ENCODE measurements at regions not wholly inside any gene's neighbourhood (a gene's known extent, or its start where the extent isn't known, plus 50 kb on each side); places are given as distances from the start of the nearest gene placed in this dataset.
A peak's percentile ranks its signal among the peaks of the same experiment; 100 is the strongest.

DNA sequence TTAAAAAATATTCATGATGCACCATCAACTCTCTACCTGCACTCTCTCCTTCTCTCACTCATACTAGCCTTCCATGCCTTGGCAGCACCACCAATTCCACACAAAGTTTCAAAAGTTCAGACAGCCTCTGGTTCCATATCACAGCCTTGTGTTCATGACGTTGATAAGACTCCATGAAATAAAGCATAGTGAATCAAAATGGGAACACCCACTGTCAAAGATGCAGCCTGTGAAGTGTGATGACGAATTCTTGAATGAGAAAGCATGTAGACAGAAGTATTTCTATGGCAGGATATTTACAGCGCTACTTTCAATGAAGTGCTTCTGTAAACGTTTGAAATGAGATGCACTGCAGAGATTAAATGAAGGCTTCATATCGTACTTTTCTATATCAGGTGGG lies 77.3 kb upstream of the FERMT1 start:
- Histone ChIP-seq H3K4me2 (no peak overlapping the region), H3K9me3 (no peaks in the 10 kb centered on the region), H3K9ac (no peak overlapping the region), H4K20me1 (ENCODE audit: insufficient read depth) (no peaks in the 10 kb centered on the region), H3K79me2 (ENCODE audit: insufficient read depth) (no peaks in the 10 kb centered on the region), H3F3A (replicated peaks; ENCODE audit: insufficient read depth) (no peaks in the 10 kb centered on the region), H2AFZ (ENCODE audit: low read depth) (no peak overlapping the region), H3K4me1 (ENCODE audit: control insufficient read depth in 1 of 2, insufficient read depth in 2 of 2, low read depth in 1 of 2, low read length in 1 of 2) (no peaks in the 10 kb centered on the region), H3K36me3 (replicated peaks in 1 of 2; ENCODE audit: control insufficient read depth in 1 of 2, insufficient read depth in 2 of 2, low read length in 1 of 2) (no peaks in the 10 kb centered on the region), H3K27ac (ENCODE audit: low read depth in 2 of 2, low read length in 1 of 2) (no peak overlapping the region), H3K9me2 (no peaks in the 10 kb centered on the region), H3K27me3 (ENCODE audit: insufficient read depth) (no peaks in the 10 kb centered on the region), H3K4me3 (ENCODE audit: low read depth in 2 of 2, low read length in 1 of 2) (no peak overlapping the region)
- no peak for TF ChIP-seq GATA2 (CRISPR knock-in tag; IDR thresholded peaks at IDR 0.05)
- no peak for TF ChIP-seq MXI1 (IDR thresholded peaks at IDR 0.05; ENCODE audit: low read depth, low read length)
- TF ChIP-seq MEF2A (IDR thresholded peaks at IDR 0.05; ENCODE audit: borderline replicate concordance, low read depth), result no peak
- TF ChIP-seq, protein P1, sequence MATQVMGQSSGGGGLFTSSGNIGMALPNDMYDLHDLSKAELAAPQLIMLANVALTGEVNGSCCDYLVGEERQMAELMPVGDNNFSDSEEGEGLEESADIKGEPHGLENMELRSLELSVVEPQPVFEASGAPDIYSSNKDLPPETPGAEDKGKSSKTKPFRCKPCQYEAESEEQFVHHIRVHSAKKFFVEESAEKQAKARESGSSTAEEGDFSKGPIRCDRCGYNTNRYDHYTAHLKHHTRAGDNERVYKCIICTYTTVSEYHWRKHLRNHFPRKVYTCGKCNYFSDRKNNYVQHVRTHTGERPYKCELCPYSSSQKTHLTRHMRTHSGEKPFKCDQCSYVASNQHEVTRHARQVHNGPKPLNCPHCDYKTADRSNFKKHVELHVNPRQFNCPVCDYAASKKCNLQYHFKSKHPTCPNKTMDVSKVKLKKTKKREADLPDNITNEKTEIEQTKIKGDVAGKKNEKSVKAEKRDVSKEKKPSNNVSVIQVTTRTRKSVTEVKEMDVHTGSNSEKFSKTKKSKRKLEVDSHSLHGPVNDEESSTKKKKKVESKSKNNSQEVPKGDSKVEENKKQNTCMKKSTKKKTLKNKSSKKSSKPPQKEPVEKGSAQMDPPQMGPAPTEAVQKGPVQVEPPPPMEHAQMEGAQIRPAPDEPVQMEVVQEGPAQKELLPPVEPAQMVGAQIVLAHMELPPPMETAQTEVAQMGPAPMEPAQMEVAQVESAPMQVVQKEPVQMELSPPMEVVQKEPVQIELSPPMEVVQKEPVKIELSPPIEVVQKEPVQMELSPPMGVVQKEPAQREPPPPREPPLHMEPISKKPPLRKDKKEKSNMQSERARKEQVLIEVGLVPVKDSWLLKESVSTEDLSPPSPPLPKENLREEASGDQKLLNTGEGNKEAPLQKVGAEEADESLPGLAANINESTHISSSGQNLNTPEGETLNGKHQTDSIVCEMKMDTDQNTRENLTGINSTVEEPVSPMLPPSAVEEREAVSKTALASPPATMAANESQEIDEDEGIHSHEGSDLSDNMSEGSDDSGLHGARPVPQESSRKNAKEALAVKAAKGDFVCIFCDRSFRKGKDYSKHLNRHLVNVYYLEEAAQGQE (IDR thresholded peaks at IDR 0.05; ENCODE audit: low read depth, low read length), result no peak
- no peak for TF ChIP-seq EZH2phosphoT487 (IDR thresholded peaks at IDR 0.05; ENCODE audit: borderline replicate concordance, low read depth)
- TF ChIP-seq, protein P2, sequence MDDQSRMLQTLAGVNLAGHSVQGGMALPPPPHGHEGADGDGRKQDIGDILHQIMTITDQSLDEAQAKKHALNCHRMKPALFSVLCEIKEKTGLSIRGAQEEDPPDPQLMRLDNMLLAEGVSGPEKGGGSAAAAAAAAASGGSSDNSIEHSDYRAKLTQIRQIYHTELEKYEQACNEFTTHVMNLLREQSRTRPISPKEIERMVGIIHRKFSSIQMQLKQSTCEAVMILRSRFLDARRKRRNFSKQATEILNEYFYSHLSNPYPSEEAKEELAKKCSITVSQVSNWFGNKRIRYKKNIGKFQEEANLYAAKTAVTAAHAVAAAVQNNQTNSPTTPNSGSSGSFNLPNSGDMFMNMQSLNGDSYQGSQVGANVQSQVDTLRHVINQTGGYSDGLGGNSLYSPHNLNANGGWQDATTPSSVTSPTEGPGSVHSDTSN (IDR thresholded peaks at IDR 0.05), result no peak
- WGBS (ENCODE audit: low lambda C conversion rate), result 9% methylated on average over 5 of the region's 5 CpGs
- ChIA-PET POLR2A (no interaction called here), CTCF (no interaction called here)
- no peak for DNase-seq

DNA sequence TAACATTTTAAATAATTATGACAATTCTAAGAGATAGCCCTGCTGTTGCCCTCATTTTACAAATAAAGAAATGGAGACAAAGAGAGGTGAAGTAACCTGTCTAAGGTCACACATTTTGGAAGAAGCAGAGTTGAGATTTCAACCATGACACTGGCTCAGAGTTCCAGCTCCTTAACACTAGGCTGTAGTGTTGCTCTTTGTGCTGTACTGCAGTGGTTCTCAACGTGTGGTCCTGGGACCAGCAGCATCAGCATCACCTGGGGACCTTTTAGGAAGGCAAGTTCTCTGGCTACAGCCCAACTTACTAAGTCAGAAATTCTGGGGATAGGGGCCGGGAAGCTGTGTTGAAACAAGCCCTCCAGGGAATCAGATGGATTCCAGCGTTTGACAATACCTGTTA lies 62.4 kb upstream of the FERMT1 start:
- CTCF ChIA-PET, result interaction anchor here (0.6 to 1.4 kb wide), 9 partner anchors 13 to 687 kb away, joined by 3 to 6 read pairs (median 3); no protein-coding TSS in a partner anchor
- no peaks in the 10 kb centered on the region for H3K9me3 ChIP-seq

More for the DNA sequence above, 62.4 kb upstream of the FERMT1 start:
- no peaks in the 10 kb centered on the region for H3K36me3 ChIP-seq (replicated peaks in 1 of 2; ENCODE audit: control insufficient read depth in 1 of 2, insufficient read depth in 2 of 2, low read length in 1 of 2)
- TF ChIP-seq TCF12 (IDR thresholded peaks at IDR 0.05), result no peak
- peak; percentile 66 for TF ChIP-seq RAD21 (IDR thresholded peaks at IDR 0.05; ENCODE audit: low read length)
- TF ChIP-seq, protein P3, sequence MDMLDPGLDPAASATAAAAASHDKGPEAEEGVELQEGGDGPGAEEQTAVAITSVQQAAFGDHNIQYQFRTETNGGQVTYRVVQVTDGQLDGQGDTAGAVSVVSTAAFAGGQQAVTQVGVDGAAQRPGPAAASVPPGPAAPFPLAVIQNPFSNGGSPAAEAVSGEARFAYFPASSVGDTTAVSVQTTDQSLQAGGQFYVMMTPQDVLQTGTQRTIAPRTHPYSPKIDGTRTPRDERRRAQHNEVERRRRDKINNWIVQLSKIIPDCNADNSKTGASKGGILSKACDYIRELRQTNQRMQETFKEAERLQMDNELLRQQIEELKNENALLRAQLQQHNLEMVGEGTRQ (IDR thresholded peaks at IDR 0.05; ENCODE audit: borderline replicate concordance, low read depth, low read length), result no peak
- no peak for TF ChIP-seq EP300 (IDR thresholded peaks at IDR 0.05; ENCODE audit: borderline replicate concordance in 1 of 2, low read depth in 1 of 2, low read length in 1 of 2)
- H3K4me3 ChIP-seq (ENCODE audit: low read depth in 2 of 2, low read length in 1 of 2), result no peak overlapping the region
- no peaks in the 10 kb centered on the region for H3K79me2 ChIP-seq (ENCODE audit: insufficient read depth)
- no peak for DNase-seq
- no peak overlapping the region for H2AFZ ChIP-seq (ENCODE audit: low read depth)
- WGBS (ENCODE audit: low lambda C conversion rate), result 10% methylated on average over 3 of the region's 3 CpGs
- H3K27me3 ChIP-seq (ENCODE audit: insufficient read depth), result no peaks in the 10 kb centered on the region
- no peaks in the 10 kb centered on the region for H3K4me1 ChIP-seq (ENCODE audit: control insufficient read depth in 1 of 2, insufficient read depth in 2 of 2, low read depth in 1 of 2, low read length in 1 of 2)
- H3K4me2 ChIP-seq, result no peak overlapping the region
- no peaks in the 10 kb centered on the region for H4K20me1 ChIP-seq (ENCODE audit: insufficient read depth)
- no peak overlapping the region for H3K9ac ChIP-seq
- POLR2A ChIA-PET, result no interaction called here
- no peak overlapping the region for H3K27ac ChIP-seq (ENCODE audit: low read depth in 2 of 2, low read length in 1 of 2)
- H3F3A ChIP-seq (replicated peaks; ENCODE audit: insufficient read depth), result no peaks in the 10 kb centered on the region
- no peaks in the 10 kb centered on the region for H3K9me2 ChIP-seq

Measured in SK-N-SH (cell line).